Esophagus squamous epithelium (tissue), 4 donors: ENCODE measurements at regions not wholly inside any gene's neighbourhood (a gene's known extent, or its start where the extent isn't known, plus 50 kb on each side); places are given as distances from the start of the nearest gene placed in this dataset.

Experiments
- CTCF ChIP-seq, 6 experiments: fragments of 450-650 bp in 4 of 6; fragments of 200-600 bp in 2 of 6; sonication (generic) in 2 of 6; IDR thresholded peaks; one replicate each; pipeline ENCODE4 v1.5.1; 2016 to 2019; ENCODE audit warnings: antibody characterized with exemption in 6 of 6, mild to moderate bottlenecking in 4 of 6, moderate library complexity in 4 of 6
- POLR2A ChIP-seq, 4 donors: fragments of 450-650 bp; IDR thresholded peaks; one replicate each; pipeline ENCODE4 v1.6.1; 2017; ENCODE audit warnings: antibody characterized with exemption in 4 of 4, mild to moderate bottlenecking in 4 of 4, moderate library complexity in 3 of 4

- TF ChIP-seq CTCF (IDR thresholded peaks at IDR 0.05) (no peak), POLR2A (IDR thresholded peaks at IDR 0.05) (no peak)
Measured at GRCh38 chrX:80184854-80185253, 170.3 kb downstream of the TBX22 start.
